OCI-LY3 (cell line): ENCODE measurements at regions not wholly inside any gene's neighbourhood (a gene's known extent, or its start where the extent isn't known, plus 50 kb on each side); places are given as distances from the start of the nearest gene placed in this dataset.
A peak's percentile ranks its signal among the peaks of the same experiment; 100 is the strongest.

Experiments
- H2AFZ ChIP-seq: fragments of 200-600, 300-600 bp; shearing (Covaris generic); 2 replicates; pipeline ENCODE4 v1.6.0; 2014; ENCODE audit warnings: antibody characterized with exemption, low read depth, low read length
- H3K27ac ChIP-seq: fragments of 200-600, 300-600 bp; sonication (generic); 2 replicates; pipeline ENCODE4 v1.5.1; 2014; ENCODE audit warnings: mild to moderate bottlenecking, low read length, moderate library complexity, mixed read lengths
- H3K27me3 ChIP-seq: fragments of 200-600, 300-600 bp; sonication (generic); 2 replicates; pipeline ENCODE4 v1.6.1; 2014; ENCODE audit warnings: low read depth, low read length, mixed read lengths
- H3K36me3 ChIP-seq: fragments of 200-600, 300-600 bp; sonication (generic); replicated peaks from 2 replicates; pipeline ENCODE3; 2014; ENCODE audit warnings: low read depth, low read length, mixed read lengths
- H3K4me1 ChIP-seq: fragments of 300-600, 200-600 bp; sonication (generic); 2 replicates; pipeline ENCODE4 v1.6.1; 2014; ENCODE audit warnings: low read length, mixed read lengths
- H3K4me2 ChIP-seq: fragments of 200-600, 300-600 bp; sonication (generic); 2 replicates; pipeline ENCODE4 v1.6.1; 2014; ENCODE audit warnings: low read length, mixed read lengths
- H3K4me3 ChIP-seq: fragments of 300-600, 200-600 bp; sonication (generic); 2 replicates; pipeline ENCODE4 v1.5.1; 2014; ENCODE audit warnings: antibody characterized with exemption, mild to moderate bottlenecking, low read length, moderate library complexity
- H3K79me2 ChIP-seq: fragments of 300-600, 200-600 bp; shearing (Covaris generic); 2 replicates; pipeline ENCODE4 v1.6.1; 2014; ENCODE audit warnings: mild to moderate bottlenecking, low read length, mixed read lengths
- H3K9ac ChIP-seq: fragments of 300-600, 200-600 bp; shearing (Covaris generic); 2 replicates; pipeline ENCODE4 v1.6.0; 2014; ENCODE audit warnings: mild to moderate bottlenecking, low read length, moderate library complexity
- H3K9me3 ChIP-seq: fragments of 200-600, 300-600 bp; shearing (Covaris generic); 2 replicates; pipeline ENCODE4 v1.6.1; 2014; ENCODE audit warnings: low read length, mixed read lengths; ENCODE audit not compliant: insufficient read depth
- H4K20me1 ChIP-seq: fragments of 200-600, 300-600 bp; sonication (generic); 2 replicates; pipeline ENCODE4 v1.6.1; 2016; ENCODE audit warnings: low read length, mixed read lengths; ENCODE audit not compliant: insufficient read depth
- CTCF ChIP-seq: fragments of 200-600, 300-600 bp; sonication (generic); IDR thresholded peaks from 2 replicates; pipeline ENCODE4 v1.5.1; 2014; ENCODE audit warnings: antibody characterized with exemption, low read length, low read depth
- EZH2phosphoT487 ChIP-seq: fragments of 200-600 bp; shearing (Covaris generic); IDR thresholded peaks from 2 replicates; pipeline ENCODE4 v1.6.1; 2018; ENCODE audit warnings: antibody characterized with exemption, mixed run types, low read depth

DNA sequence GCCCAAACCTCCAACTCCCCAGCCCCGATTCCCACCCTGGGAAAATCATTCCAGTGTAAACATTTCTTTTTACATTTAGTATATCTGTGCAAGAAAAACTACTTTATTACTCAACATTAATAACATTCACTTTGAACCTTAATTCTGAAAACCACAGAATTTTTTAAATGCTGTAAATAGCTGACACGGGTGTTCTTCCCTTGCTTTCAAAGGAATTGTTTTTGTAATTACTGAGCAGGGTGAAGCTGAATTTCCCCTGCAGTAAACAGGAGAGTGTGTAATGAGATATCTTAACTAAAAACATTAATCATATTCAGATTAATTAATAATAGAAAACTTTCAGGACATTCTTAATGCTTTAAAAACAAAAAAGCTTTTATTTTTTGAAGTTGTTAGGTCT is 99.3 kb upstream of the CITED2 start:
- no peaks in the 10 kb centered on the region for H3K9me3 ChIP-seq
- H3K27me3 ChIP-seq: no peaks in the 10 kb centered on the region
- H3K9ac ChIP-seq: 0 out of 2 replicates have a peak overlapping the region, but pooled peaks have one; percentile 24
- H4K20me1 ChIP-seq: no peaks in the 10 kb centered on the region
- peaks cover 18% of the 10 kb centered on the region for H3K4me1 ChIP-seq
- H3K4me3 ChIP-seq: peak overlapping the region; percentile 29; the same call in 1 of the 2 replicates
- H3K4me2 ChIP-seq: peak overlapping the region; percentile 76
- no peak overlapping the region for H3K27ac ChIP-seq
- H3K79me2 ChIP-seq: no peaks in the 10 kb centered on the region
- H3K36me3 ChIP-seq: no peaks in the 10 kb centered on the region
- H2AFZ ChIP-seq: peak overlapping the region; percentile 89
- TF ChIP-seq EZH2phosphoT487 (no peak), CTCF (no peak)

DNA sequence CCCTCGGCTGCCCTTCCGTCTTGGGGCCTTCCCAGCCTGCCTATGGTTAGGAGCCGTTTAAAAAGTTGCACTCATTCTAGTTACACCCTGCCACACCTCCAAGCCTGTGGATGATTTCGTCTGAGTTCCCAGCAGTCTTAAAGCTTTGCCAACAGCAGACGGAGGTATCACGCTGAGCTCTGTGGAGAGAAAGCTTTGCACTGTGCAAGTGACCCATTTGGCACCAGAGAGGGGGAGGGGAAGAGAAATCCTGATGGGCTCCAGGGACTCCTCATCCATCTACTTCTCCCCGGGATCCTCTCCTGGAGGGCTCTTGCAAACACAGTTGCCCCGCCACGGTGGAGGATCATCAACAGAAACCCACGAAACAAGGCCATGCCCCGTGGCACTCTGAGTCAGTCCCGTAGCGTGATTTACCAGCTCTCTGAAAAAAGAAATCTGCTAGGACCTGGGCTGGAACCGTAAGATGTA is 98.8 kb upstream of the CITED2 start:
- no peak overlapping the region for H3K27ac ChIP-seq
- peaks cover 18% of the 10 kb centered on the region for H3K4me1 ChIP-seq
- H3K36me3 ChIP-seq: no peaks in the 10 kb centered on the region
- H3K9me3 ChIP-seq: no peaks in the 10 kb centered on the region
- H4K20me1 ChIP-seq: no peaks in the 10 kb centered on the region
- H3K9ac ChIP-seq: no peak overlapping the region
- H3K79me2 ChIP-seq: no peaks in the 10 kb centered on the region
- no peak overlapping the region for H3K4me2 ChIP-seq
- no peaks in the 10 kb centered on the region for H3K27me3 ChIP-seq
- H2AFZ ChIP-seq: no peak overlapping the region
- no peak overlapping the region for H3K4me3 ChIP-seq
- TF ChIP-seq CTCF (no peak), EZH2phosphoT487 (no peak)

DNA sequence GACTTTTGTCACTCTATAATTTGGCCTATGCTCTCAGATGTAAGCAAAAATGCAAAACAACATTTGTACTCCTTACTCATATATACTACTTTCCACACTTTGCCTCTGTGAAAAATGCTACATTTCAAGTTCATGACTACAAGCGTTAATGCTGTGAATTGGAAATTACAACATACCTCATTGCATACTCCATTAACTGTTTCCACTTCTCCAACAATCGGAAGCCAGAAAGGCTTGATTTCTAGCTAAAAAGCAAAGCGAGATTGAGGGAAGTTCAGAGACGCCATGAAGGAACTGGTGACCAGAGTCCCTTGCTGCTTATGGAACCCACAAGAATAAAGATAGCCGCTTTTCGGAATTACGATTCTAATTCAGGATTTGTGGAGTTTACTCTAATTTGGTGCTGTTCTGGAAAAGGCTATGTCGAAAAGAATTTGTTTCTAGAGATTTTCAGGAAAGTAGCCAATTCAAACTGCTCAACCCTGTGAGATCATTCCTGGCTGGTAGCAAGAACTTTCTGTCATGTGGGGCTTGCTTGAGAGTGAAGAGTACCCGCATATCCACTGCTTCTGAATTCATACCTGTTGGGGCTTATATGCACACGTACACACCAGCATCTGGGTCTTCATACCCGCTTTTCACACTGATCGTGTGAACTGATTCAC is 98.0 kb upstream of the CITED2 start:
- Histone ChIP-seq H3K36me3 (no peaks in the 10 kb centered on the region), H3K4me3 (no peak overlapping the region), H3K4me1 (peaks cover 18% of the 10 kb centered on the region), H3K9ac (no peak overlapping the region), H3K9me3 (no peaks in the 10 kb centered on the region), H3K27ac (no peak overlapping the region), H2AFZ (no peak overlapping the region), H4K20me1 (no peaks in the 10 kb centered on the region), H3K79me2 (no peaks in the 10 kb centered on the region), H3K27me3 (no peaks in the 10 kb centered on the region), H3K4me2 (no peak overlapping the region)
- TF ChIP-seq CTCF (no peak), EZH2phosphoT487 (no peak)

DNA sequence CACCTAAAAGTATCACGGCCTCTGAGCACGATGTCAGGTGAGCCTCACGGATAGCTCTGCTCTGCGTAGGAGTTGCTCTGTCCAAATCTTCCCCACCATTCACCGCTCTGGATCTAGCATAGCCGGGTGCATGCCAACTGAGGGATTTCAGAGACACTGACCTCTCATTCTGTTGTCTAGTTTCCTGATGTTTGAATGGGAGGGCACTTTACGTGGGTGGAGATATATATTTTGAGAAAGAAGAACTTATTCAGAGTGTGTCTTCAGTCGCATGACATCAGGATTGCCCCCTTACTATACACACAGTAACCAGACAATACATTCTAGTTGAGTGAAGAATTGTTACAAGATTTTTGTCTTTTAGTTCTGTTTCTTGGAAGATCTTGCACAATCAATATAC is 96.5 kb upstream of the CITED2 start:
- no peak overlapping the region for H3K9ac ChIP-seq
- H3K9me3 ChIP-seq: no peaks in the 10 kb centered on the region
- no peak for TF ChIP-seq CTCF
- no peak for TF ChIP-seq EZH2phosphoT487
- no peaks in the 10 kb centered on the region for H3K79me2 ChIP-seq
- H3K36me3 ChIP-seq: no peaks in the 10 kb centered on the region
- H3K27ac ChIP-seq: no peak overlapping the region
- no peaks in the 10 kb centered on the region for H4K20me1 ChIP-seq
- no peaks in the 10 kb centered on the region for H3K27me3 ChIP-seq
- H3K4me3 ChIP-seq: no peak overlapping the region
- H3K4me2 ChIP-seq: no peak overlapping the region
- H3K4me1 ChIP-seq: peaks cover 18% of the 10 kb centered on the region
- H2AFZ ChIP-seq: no peak overlapping the region
